Stimulated activated CD4-positive, alpha-beta T cell treated with anti-CD3 and anti-CD28 coated beads, Interleukin-12 subunit alpha, Interleukin-12 subunit beta, amount 100 ng/mL, for 4 hours (primary cell): ENCODE measurements at regions not wholly inside any gene's neighbourhood (a gene's known extent, or its start where the extent isn't known, plus 50 kb on each side); places are given as distances from the start of the nearest gene placed in this dataset.
"Not testable (repeated sequence)": the region's sequence is repeated elsewhere in the genome, so short reads cannot be mapped to it uniquely, and the experiment has no call there.

Experiments used
- DNase-seq: peaks from one replicate; pipeline ENCODE4 v3.0.0-alpha.2; 2020

DNA sequence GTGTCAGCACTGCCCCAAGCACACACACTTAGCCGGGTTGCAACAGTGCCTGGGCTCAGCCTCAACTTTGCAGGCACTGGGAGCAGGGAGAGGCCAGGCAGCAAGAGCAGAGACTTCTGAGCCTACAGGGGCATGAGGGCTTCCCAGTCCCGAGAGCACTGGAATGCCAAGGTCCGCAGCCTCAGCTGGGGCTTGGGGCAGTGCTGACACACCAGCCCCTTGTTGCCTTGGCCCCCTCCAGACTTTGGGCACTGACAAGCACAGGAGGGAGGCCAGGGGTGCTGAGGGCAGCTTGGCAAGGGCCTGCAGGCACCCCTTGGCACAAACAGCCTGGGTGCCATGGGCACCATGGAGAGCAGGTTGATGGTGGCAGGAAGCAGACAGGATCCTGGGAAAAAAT, 531.1 kb upstream of the SLC39A10 start:
- not testable (repeated sequence) for DNase-seq

DNA sequence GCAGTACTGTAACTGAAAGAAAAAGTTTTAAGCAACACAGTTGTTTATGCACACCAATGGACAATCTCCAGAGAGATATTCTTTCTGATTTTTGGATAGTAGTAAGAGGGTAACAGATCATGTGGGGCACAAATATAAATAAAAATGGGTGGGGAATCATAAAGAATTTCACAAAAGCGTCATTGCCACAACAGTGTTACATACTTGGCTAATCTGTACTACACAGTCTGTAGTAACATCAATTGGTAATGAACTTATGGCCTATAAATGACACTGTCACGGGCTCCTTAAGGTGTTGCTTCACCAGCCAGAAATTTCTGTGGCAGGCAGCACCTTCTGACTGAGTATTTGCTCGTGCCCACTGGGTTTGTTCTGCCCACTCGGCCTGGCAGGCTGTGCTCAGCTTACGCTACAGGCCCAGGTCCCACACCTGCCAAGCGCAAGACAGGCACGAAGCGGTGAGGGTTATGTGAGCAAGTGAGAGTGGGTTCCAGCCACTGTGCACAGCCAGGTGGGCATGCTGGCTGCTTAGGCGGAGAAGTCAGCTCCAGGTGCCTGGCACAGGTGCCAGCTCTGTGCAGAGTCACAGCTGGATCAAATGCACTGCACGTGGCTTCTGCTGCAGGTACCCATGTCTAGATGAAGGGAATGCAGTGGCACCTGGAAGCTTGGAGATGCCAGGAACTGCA, 532.5 kb upstream of the SLC39A10 start:
- no peak for DNase-seq

DNA sequence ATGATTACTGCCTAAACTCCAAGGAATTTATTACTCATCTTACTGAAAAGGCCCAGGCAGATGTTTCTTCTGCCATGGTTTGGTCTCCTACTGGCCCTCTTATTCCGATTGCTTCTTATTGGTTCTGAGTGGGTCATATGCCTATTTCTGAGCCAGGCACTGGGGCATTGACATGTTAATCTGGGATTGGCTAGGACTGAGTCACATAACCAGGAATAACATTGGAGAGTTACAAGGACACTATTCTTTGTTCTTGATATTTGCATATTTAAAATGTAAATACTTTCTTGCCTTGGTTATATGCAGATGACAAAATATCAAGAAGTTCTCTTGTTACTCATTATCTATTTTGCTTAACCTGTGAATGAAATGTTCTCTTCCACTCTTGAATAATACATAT, 534.4 kb upstream of the SLC39A10 start:
- DNase-seq = no peak

DNA sequence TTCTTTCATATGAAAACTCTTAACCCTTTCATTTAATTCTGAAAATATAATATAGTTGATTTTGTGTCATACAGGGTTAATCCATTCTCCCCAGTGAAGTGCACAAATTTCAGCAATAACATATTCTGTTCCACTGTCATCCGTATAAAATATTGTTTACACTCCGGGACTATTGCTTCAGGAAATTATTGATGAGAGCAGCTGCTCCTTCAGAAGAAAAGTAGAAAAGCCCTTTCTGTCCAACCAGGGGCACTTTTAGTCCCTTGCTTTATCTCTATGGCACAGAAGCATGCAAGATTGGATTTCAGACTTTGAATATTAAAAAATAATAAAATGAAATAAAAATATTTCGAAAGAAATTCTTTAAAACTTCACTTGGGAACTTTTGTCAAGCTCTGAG, 535.7 kb upstream of the SLC39A10 start:
- DNase-seq = no peak

DNA sequence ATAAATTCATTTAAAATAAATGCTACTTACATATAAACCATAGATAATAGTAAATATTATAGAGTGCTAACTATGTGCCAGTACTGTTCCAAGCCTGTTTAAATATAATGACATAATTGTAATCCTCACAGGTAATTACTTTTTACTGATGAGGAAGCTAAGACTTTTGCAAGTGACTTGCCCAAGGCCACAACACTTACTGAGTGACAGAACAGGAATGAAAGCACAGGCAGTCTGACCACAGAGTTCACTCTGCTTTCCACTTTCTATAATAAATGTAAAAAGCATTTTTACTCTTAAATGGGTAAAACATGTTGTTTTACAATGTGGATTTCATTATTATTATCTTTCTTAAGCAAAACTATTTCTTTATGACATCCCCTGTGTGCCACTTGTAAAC, 537.8 kb upstream of the SLC39A10 start:
- no peak for DNase-seq

DNA sequence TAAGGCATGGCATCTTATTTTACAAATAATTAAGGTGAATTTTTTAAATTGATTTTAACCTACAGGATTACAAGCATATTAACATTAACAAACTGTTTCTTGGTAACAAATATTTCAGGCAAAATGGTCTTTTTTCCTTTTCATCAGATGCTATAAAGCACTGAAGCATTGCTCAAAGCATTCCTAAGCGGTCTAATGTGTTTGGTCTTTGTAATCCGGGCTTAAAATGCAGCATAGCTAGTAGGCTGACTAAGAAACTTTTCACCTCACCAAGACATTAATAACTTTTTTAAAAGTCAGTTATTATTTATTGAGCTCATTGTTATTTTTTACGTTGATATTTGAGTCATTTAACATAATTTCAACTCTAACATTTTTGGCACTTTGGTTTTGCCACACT, 538.8 kb upstream of the SLC39A10 start:
- no peak for DNase-seq

DNA sequence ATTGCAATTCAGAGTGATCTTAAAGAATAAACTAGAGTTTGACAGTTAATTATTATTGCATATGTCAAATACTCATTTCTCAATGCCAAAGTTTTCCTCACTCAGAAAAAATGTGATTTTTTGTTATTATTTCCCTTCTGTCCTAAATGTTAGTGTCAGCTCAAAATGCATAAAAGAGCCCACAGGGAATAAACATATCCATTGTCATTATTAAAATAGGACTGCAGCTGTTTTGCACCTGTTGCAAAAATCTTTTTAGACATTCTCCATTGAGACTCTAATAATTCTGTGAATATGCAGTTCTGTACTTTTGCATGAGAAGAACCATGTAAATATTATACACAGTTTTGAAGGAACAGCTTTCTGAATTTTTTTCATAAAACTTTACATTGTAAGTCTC, 540.0 kb upstream of the SLC39A10 start:
- DNase-seq = no peak

DNA sequence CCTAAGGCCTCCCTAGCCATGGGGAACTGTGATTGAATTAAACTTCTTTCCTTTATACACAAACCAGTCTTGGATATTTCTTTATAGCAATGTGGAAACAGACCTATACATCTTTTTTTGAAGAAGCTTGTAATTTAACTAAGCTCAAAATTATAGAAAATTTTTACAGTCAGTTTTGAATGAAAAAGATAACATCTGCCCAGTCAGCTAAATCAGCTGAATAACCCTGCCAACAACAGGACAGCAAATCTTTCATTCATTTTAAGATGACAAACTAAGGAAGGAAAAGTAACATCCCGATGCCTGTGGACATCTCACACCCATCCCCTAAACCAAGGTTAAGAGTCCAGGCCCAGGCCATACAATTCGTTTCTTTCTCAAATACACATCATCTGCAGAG, 541.3 kb upstream of the SLC39A10 start:
- no peak for DNase-seq

DNA sequence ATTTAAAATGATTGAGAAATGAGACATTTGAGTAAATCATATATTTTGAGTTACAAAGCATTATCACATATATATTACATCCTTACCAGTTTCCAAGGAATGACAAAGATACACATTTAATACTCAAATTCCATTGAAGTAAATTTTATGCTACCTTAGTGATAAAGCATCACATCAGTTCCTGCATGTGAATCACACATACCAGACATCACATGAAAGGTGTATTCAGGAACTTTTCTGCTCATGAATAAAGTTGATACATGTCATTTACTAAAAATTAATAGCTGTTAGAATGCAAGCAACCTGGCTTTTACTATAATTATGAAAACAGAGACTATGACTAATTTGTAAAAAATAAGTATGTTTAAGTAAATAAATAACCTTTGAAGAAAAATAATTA, 548.8 kb upstream of the SLC39A10 start:
- DNase-seq = no peak

DNA sequence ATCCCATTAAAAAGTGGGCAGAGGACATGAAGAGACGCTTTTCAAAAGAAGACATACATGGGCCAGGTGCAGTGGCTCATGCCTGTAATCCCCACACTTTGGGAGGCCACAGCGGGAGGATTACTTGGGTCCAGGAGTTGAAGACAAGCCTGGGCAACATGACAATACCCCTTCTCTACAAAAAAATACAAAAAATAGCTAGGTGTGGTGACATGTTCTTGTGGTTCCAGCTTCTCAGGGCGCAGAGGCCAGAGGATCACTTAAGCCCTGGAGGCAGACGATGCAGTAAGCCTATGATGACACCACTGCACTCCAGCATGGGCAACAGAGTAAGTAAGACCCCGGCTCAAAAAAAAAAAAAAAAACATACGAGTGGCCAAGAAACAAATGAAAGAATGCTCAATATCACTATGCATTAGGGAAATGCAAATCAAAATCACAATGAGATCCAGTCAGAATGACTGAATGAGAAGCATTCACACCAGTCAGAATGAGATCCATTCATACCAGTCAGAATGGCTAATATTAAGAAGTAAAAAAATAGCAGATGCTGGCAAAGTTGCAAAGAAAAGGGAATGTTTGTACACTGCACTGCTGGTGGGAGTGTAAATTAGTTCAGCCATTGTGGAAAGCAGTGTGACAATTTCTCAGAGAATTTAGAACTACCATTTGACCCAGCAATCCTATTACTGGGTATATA, 550.2 kb upstream of the SLC39A10 start:
- DNase-seq = no peak

DNA sequence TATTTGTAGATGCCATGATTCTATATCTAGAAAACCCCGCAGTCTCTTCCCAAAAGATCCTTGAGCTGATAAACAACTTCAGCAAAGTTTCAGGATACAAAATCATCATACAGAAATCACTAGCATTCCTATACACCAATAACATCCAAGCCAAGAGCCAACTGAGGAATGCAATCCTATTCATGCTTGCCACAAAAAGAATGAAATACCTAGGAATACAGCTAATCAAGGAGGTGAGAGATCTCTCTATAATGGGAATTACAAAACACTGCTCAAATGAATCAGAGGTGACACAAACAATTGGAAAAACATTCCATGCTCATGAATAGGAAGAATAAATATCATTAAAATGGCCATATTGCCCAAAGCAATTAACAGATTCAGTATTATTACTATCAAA, 551.4 kb upstream of the SLC39A10 start:
- DNase-seq = no peak

DNA sequence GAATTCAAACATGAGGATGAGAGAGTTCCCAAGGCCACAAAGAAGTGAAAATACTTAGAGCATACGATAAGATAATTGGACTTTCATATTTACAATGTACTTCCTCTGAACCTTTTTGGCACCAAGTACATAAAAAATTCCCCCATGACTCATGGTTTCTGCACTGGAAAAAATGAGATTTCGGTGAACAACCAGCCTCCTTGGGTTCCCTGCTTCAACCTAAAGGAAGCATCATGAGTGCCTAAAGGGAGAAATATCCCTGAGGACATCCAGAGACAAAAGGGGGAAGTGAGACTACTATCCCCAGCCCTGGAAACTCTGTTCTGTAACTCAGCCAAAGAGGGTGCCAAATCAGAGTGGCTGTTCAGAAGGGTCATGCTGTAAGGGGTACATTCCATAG, 562.7 kb upstream of the SLC39A10 start:
- DNase-seq = no peak

DNA sequence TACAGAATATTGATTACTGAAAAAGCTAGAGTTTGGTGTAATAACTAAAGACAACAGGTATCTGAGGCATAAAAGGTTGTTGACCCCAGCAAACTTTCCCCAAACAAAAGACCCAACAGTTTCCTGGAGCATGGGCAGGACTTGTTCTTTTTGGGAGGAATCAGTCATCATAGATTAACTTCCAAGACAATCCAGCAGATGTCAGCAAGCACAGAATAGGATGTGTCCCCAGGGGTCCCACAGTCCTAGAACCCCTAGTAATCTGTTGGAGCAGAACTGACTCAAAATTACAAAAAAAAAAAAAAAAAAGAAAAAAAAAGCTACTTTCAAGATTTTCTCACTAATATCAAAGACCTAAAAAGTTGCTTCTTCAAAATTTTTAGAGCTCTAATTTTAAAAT, 564.7 kb upstream of the SLC39A10 start:
- DNase-seq = no peak

DNA sequence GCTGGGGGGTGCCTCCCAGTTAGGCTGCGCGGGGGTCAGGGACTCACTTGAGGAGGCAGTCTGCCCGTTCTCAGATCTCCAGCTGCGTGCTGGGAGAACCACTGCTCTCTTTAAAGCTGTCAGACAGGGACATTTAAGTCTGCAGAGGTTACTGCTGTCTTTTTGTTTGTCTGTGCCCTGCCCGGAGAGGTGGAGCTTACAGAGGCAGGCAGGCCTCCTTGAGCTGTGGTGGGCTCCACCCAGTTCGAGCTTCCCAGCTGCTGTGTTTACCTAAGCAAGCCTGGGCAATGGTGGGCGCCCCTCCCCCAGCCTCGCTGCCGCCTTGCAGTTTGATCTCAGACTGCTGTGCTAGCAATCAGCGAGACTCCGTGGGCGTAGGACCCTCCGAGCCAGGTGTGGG, 584.2 kb upstream of the SLC39A10 start:
- DNase-seq = not testable (repeated sequence)

DNA sequence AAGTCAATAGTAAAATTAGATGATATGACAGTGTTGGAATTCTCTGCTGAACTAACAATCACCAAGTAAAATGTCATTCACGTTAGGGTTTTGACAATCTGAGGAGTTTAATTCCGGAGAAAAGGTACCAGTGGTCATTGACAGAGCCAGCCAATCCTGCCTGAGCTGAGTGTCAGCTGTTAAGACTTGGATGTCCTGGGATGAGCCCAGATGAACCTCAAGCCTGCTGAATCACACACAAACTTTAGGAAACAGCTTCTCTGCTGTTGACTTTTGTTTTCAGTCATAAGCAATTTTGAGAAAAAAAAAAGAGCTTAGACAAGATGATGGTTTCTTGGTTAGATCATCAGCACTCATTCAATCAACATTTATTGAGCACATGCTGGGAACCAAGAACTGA, 600.0 kb upstream of the SLC39A10 start:
- DNase-seq = no peak

DNA sequence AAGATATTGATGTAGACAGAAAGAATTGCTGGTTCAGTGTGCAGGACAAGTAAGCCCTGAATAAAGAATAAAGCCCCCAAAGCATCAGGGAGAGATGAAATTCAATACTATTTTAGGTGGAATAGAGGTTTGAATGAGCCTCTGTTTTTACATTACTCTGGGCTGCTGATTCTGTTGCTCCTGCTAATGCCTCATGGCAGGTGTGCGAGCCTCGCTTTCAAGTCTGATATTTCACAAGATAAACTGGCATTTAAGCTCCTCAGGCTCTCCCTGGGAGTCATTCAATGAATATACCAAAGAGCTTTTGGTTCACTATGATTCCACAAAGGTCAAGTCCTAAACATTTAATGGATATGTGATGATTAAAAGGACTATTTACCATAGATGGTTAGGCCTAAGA, 601.0 kb upstream of the SLC39A10 start:
- DNase-seq = no peak

DNA sequence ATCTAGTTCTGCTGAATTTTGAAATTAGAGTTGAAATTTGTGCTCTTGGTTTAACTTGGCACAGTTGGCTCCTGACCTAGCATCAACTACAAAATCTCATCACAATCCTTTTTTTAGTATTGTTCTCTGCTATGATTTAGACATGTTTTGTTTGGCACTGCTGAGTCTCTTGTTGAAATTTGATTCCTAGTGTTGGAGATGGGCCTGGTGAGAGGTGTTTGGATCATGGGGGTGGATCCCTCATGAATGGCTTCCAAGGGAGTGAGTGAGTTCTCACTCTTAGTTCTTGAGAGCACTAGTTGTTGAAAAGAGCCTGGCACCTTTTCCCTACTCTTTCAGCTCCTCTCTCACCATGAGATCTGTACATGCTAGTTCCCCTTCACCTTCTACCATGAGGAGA, 605.6 kb upstream of the SLC39A10 start:
- DNase-seq = no peak

DNA sequence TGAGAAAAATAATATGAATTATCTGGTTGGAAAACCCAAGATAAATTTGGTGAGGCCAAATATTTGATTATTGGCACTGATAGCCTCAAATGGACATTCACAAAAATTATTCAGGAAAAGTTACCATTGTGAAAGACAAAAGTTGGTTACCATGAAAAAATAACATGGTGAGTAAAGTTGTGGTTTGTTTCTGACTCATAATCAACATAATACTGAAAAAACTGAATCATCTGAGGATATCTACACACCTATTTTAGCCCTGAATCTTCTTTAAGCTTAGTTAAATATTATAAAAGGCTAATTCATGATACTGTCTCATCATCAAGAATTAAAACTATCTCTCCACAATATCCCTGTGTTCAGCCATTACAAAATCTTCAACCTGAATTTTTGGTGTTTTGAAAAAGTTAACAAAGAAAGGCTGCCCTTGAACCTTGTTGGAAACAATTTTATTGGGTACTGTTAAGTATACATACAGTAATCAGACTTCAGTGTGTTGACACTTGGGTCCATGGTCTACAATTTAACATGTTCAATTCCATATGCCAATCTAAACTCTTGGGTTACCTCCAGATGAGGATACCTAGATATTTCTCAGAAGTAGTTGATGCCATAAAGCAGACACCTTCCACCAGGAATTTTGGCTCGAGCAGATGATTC, 607.5 kb upstream of the SLC39A10 start:
- no peak for DNase-seq

DNA sequence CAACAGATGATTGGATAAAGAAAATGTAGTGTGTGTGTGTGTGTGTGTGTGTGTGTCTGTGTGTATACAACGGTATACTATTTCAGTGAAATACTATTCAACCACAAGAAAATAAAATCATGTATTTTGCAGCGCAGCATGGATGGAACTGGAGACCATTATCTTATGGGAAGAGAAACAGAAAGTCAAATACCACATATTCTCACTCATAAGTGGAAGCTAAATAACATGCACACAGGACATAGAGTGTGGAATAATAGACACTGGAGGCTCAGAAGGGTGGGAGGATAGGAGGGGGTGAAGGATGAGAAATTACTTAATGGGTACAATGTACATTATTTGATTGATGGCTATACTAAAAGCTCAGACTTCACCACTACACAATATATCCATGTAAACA, 609.1 kb upstream of the SLC39A10 start:
- no peak for DNase-seq

DNA sequence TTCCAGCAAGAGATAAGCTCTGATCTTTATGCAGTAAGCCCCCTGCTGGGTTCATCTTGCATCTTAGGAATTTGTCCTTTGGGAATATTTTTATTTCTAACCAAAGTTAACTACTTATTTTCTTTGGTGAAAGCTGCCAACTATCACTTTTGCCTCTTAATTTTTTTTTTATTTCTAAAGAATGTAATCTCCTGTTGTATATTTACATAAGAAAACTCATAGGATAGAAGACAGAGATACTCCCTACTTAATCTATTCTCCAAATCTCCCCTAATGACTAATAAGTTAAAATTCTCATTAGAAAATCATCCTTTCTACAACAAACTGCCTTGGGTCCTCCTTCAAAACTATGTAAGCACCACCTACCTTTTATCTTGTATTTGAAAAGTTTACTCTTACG, 612.2 kb upstream of the SLC39A10 start:
- DNase-seq = no peak

DNA sequence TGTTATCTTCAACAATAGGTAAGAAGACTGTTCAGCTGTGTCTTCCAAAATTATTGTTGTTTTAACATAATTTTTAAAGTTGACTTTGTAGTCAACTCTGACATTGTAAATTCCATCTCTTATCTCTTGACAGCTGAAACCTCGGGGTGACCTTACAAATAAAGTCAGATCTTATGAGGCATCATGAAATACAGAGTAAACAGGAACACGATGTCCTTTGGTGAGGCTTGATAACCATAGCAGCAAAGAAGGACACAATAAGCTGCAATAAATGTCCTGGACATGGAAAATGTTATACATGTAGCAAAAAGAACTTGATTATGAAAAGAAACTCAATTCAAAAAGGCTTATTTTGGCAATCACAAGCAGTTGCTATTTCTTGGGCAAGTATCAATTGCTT, 618.9 kb upstream of the SLC39A10 start:
- DNase-seq = no peak

DNA sequence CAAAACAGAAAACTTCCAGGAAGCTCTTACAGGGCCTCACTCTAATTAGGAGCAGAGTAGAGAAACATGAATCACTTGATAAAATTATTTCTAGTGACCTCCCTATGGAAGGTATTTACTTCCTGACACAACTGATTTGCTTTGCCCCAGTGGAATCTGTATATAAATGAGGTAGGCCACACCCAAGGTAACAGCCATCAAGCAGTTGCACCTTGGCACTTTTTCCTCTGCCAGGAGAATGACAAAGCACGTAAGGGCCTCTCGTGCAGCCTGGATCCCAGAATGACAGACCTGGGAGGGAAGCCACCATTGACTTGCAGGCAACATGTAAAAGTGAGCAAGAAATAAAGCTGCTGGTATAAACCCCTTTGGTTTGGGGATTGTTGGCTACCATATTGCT, 620.0 kb upstream of the SLC39A10 start:
- DNase-seq = no peak

DNA sequence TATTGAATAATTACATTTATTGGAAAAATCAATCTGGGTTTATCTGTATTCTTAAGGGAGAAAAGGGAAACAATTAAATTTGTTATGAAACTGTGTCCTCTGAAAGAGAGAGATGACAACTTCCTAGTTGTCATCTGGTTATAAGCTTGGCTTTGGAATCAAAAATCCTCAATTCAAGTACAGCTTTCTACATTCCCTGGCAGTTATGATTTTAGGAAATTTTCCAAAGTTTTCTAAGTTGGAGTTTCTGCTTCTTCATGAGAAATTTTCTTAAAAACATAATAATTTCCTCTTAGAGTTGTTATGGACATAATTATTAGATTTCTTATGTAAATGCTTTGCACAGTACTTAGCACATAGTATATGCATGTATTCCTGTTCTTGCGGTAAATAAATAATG, 625.6 kb upstream of the SLC39A10 start:
- no peak for DNase-seq
